ENCODE measurements at regions not wholly inside any gene's neighbourhood (a gene's known extent, or its start where the extent isn't known, plus 50 kb on each side); places are given as distances from the start of the nearest gene placed in this dataset.

GRCh38 chrX:1895583-1895982, 280.7 kb downstream of the ASMT start:
- Histone ChIP-seq H3K27me3 (ENCODE audit: insufficient read depth, poor library complexity, severe bottlenecking) (no peaks in the 10 kb centered on the region), H3K4me3 (replicated peaks; ENCODE audit: insufficient read depth, low read length) (no peak overlapping the region), H3K27ac (replicated peaks) (no peak overlapping the region)
- no peak for TF ChIP-seq CTCF (IDR thresholded peaks at IDR 0.05; ENCODE audit: insufficient read depth, low read length)
- no peak for TF ChIP-seq POLR2AphosphoS5 (IDR thresholded peaks at IDR 0.05; ENCODE audit: low read depth)
- TF ChIP-seq REST (IDR thresholded peaks at IDR 0.05; ENCODE audit: insufficient replicate concordance, low read depth), result no peak
- no peak for TF ChIP-seq GABPA (IDR thresholded peaks at IDR 0.05; ENCODE audit: low read depth)
- no peak for TF ChIP-seq SPI1 (IDR thresholded peaks at IDR 0.05; ENCODE audit: borderline replicate concordance, low read depth)
- DNase-seq (ENCODE audit: low read depth in 1 of 2, low spot score in 1 of 2), result no peak

- H3K27me3 ChIP-seq (ENCODE audit: insufficient read depth, poor library complexity, severe bottlenecking), result no peaks in the 10 kb centered on the region
- no peak overlapping the region for H3K27ac ChIP-seq (replicated peaks)
- DNase-seq (ENCODE audit: low read depth in 1 of 2, low spot score in 1 of 2), result no peak
- H3K4me3 ChIP-seq (replicated peaks; ENCODE audit: insufficient read depth, low read length), result no peak overlapping the region
- TF ChIP-seq CTCF (IDR thresholded peaks at IDR 0.05; ENCODE audit: insufficient read depth, low read length) (no peak), REST (IDR thresholded peaks at IDR 0.05; ENCODE audit: insufficient replicate concordance, low read depth) (no peak), POLR2AphosphoS5 (IDR thresholded peaks at IDR 0.05; ENCODE audit: low read depth) (no peak), GABPA (IDR thresholded peaks at IDR 0.05; ENCODE audit: low read depth) (no peak), SPI1 (IDR thresholded peaks at IDR 0.05; ENCODE audit: borderline replicate concordance, low read depth) (no peak)
Observed at GRCh38 chrX:1899841-1900240, 285.0 kb downstream of the ASMT start.

- no peak for TF ChIP-seq CTCF (IDR thresholded peaks at IDR 0.05; ENCODE audit: insufficient read depth, low read length)
- no peak for TF ChIP-seq POLR2AphosphoS5 (IDR thresholded peaks at IDR 0.05; ENCODE audit: low read depth)
- TF ChIP-seq REST (IDR thresholded peaks at IDR 0.05; ENCODE audit: insufficient replicate concordance, low read depth), result no peak
- no peak for TF ChIP-seq GABPA (IDR thresholded peaks at IDR 0.05; ENCODE audit: low read depth)
- no peak for TF ChIP-seq SPI1 (IDR thresholded peaks at IDR 0.05; ENCODE audit: borderline replicate concordance, low read depth)
- Histone ChIP-seq H3K4me3 (replicated peaks; ENCODE audit: insufficient read depth, low read length) (no peak overlapping the region), H3K27ac (replicated peaks) (no peak overlapping the region), H3K27me3 (ENCODE audit: insufficient read depth, poor library complexity, severe bottlenecking) (no peaks in the 10 kb centered on the region)
- no peak for DNase-seq (ENCODE audit: low read depth in 1 of 2, low spot score in 1 of 2)
Observed at GRCh38 chrX:1902901-1903235, 288.0 kb downstream of the ASMT start.
